Fibroblast of villous mesenchyme (primary cell): ENCODE measurements at regions not wholly inside any gene's neighbourhood (a gene's known extent, or its start where the extent isn't known, plus 50 kb on each side); places are given as distances from the start of the nearest gene placed in this dataset.

Experiments used
- DNase-seq: peaks from one replicate; pipeline ENCODE4 v3.0.0-alpha.2; 2010; ENCODE audit warnings: low read depth
- H3K4me3 ChIP-seq: 2 replicates; pipeline ENCODE4 v1.5.1; 2011; ENCODE audit warnings: low read depth, mild to moderate bottlenecking, low read length
- CTCF ChIP-seq: IDR thresholded peaks from 2 replicates; pipeline ENCODE4 v1.5.1; 2012; ENCODE audit warnings: low read depth, mild to moderate bottlenecking, low read length; ENCODE audit not compliant: insufficient read depth

DNA sequence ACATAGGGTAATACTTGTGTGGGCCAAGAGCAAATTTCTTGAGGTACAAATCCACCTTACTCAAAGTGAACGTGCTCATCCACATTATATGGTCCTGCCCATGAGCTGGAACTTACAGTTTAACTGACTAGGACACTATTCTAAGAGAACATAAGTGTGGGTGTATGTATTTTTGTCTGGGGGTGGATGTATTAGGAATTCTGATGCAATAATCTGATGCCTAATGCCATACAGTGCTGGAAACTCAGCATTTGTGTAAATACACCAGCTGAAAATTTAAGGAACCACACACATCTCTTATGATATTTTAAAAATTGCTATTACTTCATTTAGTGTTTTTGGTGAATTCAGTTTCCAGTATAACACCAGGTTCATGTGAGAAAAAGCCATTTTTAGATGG lies 1350.7 kb downstream of the ZPLD1 start:
- H3K4me3 ChIP-seq, result no peak overlapping the region
- no peak for TF ChIP-seq CTCF
- no peak for DNase-seq

- no peak for TF ChIP-seq CTCF
- no peak overlapping the region for H3K4me3 ChIP-seq
- DNase-seq, result no peak
Observed at GRCh38 chr3:103786296-103786695, 1351.5 kb downstream of the ZPLD1 start.

DNA sequence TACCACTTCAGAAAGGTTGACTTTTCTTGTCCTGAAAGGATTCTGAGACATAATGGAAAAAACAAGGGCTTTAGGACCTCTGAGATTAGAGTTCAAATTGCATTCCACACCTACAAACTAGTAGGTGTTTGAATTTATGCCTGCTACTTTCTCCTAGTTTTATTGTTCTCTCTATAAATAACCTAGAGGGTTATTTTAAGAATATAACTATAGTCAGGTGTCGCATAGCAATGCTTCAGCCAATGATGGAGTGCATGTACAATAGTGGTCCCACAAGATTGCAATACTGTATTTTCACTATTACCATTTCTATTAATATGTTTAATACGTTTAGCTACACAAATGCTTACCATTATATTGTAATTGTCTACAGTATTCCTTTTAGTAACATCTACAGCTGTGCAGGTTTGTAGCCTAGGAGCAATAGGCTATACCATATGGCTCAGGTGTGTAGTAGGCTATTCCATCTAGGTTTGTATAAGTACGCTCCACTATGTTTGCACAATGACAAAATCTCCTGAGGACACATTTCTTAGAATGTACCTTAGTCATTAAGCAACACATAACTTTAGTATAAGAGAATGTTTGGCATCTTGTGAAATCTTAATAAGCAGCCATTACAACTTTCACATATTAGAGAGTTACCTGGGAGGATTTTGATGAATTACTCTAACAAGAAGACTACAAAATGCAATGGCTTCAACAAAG lies 1352.5 kb downstream of the ZPLD1 start:
- no peak overlapping the region for H3K4me3 ChIP-seq
- TF ChIP-seq CTCF, result no peak
- no peak for DNase-seq

GRCh38 chr3:103787879-103788278 lies 1353.1 kb downstream of the ZPLD1 start:
- DNase-seq, result no peak
- TF ChIP-seq CTCF, result no peak

DNA sequence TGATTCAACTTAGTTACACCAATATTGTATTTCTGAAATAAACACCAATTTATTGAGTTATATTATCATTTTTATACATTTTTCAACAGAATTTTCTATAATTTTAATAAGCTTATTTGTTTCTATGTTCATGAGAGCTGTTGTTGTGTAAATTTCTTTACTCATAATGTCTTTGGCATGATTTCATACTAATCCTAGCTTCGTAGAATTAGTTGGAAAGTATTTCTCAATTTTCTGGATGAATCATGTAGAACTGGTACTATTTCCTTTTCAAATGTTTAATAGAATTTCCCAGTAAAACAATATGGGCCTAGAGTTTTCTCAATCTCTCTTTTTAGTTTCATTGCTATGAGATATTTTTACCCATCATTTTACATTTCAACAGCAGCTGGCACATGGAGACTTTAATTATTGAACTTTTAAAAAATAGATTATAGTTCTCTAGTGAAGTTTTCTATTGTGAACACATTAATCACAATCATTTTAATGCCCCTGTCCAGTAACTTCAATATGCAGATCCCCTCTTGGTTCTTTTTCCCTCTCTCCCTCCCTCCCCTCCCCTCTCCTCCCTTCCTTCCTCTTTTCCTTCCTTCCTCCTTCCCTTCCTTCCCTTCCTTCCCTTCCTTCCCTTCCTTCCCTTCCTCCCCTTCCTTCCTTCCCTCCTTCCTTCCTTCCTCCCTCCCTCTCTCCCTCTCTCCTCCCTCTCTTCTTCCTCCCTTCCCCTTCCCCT lies 1357.1 kb downstream of the ZPLD1 start:
- TF ChIP-seq CTCF, result no peak
- H3K4me3 ChIP-seq, result no peak overlapping the region
- no peak for DNase-seq

More at GRCh38 chr3:103787879-103788278, 1353.1 kb downstream of the ZPLD1 start:
- H3K4me3 ChIP-seq, result no peak overlapping the region

DNA sequence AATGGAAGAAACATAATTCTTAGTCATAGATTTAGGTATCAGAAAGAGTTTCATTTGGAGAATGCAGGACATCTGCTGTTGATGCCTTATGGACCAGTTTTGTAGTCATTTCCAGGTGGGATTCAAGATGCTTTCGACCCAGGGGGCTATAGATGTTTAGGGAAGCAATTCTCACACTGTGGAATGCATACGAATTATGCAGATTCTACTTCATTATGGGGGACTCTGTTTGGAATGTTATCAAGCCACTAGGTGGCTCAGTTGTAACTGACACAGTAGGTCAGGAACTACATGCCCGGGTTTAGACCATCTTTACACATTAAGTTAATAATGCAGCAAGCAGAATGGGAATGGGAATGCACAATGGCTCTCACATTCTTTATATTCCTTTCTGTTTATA lies 1359.8 kb downstream of the ZPLD1 start:
- no peak for DNase-seq
- TF ChIP-seq CTCF, result no peak
- H3K4me3 ChIP-seq, result no peak overlapping the region
